HG02870 (cell line): ENCODE measurements at regions not wholly inside any gene's neighbourhood (a gene's known extent, or its start where the extent isn't known, plus 50 kb on each side); places are given as distances from the start of the nearest gene placed in this dataset.

Experiments
- ATAC-seq: cut with Tn5 transposase; IDR thresholded peaks from one replicate; pipeline ENCODE4 v1.9.1; 2021; ENCODE audit warnings: mild to moderate bottlenecking, moderate library complexity; ENCODE audit not compliant: unreplicated experiment

- no peak for ATAC-seq
These were observed 86.8 kb upstream of the STARD13 start for GRCh38 chr13:33372251-33372919.

DNA sequence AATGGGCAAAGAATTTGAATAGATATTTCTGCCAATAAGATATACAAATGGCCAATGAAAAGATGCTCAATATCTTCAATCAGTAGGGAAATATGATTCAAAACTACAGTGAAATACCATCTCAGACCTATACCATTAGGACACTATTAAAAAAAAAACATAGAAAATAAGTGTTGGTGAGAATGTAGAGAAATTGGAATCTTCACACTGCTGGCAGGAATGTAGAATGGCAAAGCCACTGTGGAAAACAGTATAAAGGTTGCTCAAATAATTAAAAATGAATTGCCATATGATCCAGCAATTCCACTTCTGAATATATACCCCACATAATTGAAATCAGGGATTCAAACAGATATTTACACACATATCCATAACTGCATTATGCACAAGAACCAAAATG is 88.1 kb upstream of the STARD13 start:
- no peak for ATAC-seq

DNA sequence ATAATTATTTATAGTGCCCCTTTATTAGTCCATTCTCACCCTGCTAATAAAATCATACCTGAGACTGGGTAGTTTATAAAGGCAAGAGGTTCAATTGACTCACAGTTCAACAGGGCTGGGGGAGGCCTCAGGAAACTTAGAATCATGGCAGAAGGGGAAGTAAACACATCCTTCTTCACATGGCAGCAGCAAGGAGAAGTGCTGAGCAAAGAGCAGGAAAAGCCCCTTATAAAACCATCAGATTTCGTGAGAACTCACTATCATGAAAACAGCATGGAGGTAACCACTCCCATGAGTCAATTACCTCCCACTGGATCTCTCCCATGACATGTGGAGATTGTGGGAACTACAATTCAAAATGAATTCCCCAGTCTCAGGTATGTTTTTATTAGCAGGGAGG is 89.9 kb upstream of the STARD13 start:
- no peak for ATAC-seq

DNA sequence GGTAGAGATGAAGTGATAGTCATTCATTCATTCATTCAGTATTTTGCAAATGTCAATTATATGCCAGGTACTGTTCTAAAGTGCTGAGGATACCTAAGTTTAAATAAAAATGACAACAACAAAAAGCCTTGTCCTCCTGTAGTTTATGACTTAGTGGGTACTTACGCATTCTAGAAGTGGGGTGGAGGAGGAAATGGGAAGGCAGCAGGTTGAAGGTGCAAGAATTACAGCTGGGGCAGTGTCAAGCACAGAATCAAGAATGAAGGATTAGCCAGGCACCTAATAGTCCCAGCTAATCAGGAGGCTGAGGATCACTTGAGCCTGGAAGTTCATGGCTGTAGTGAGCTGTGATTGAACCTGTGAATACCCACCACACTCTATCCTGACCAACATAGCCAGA is 90.7 kb upstream of the STARD13 start:
- ATAC-seq, result no peak

GRCh38 chr13:33377411-33377810 is 91.9 kb upstream of the STARD13 start:
- ATAC-seq, result no peak

- no peak for ATAC-seq
These were observed 92.3 kb upstream of the STARD13 start for GRCh38 chr13:33377825-33378224.

DNA sequence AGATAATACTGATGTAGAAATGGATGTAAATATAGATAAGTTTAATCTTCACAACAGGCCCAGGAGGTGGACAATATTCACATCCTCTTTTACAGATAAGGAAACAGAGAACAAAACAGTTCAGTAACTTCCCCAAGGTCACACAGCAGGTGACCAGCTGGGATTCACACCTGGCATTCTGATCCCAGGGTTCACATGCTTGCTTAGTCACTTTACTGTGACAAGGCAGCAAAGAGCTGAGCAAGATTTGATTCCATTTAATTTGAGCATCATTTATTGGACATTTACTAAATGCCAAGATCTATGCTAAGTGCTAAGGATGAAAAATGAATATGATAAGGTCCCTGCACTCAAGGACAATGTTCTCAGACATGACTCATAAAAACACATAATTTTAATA is 94.1 kb upstream of the STARD13 start:
- ATAC-seq, result no peak

DNA sequence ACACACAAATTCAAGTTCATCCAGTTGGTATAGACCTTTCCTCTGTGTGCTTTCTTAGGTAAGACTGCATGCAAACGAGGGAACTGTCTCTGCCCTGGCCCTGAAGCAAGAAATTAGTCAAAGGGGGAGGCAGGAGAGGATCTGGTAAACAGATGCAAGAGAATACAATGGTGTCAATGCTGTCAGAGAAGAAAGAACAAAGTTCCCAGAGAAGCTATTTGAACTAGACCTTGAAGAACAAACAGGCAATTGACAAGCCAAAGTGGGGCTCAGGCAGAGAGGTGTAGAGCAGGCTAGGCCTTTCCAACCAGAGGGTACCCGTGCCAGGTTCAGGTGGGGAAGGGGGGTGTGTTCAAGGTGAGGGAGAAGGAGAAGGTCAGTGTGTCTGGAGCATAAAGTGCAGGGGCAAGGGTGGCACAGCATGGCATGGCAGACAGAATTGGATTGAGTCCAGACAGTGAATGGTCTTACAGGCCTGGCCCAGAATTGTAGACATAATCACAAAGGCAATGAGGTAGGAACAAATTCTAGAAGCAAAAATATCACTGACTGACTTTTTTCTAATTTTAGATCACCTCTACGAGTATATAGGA is 95.0 kb upstream of the STARD13 start:
- ATAC-seq, result no peak

DNA sequence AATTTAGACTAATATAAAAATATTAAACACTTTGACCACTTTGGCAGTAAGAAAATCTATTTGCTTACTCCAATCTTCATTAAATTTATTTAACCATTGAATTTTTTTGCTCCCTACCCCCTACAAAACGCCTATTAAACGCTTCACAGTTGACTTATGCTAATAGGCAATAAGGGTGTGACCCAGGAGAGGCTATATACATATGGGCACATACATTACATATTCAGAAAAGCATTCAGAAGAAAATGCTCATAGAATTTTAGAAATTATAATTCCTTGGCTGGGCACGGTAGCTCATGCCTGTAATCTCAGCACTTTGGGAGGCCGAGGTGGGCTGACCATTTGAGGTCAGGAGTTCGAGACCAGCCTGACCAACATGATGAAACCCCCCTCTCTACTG is 95.6 kb upstream of the STARD13 start:
- no peak for ATAC-seq

DNA sequence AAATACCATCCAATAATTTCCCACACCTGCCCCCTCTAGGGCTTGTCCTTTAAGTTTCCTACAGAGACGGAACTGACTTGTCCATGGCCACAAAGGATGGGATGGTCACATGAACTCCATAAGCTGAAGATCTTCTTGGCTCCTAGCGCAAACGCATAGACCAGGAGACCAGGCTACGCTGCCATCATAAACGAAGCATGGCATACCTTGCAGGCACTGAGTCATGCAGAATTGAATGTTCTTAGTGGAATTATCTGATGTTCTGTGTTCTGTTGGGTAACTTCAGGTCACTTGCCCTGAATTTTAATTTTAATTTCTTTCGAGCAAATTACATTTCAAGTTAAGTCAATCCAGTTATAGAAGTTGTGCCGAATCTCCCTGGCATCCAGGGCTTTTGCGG is 96.4 kb upstream of the STARD13 start:
- no peak for ATAC-seq

GRCh38 chr13:33383724-33384577 is 98.4 kb upstream of the STARD13 start:
- no peak for ATAC-seq

DNA sequence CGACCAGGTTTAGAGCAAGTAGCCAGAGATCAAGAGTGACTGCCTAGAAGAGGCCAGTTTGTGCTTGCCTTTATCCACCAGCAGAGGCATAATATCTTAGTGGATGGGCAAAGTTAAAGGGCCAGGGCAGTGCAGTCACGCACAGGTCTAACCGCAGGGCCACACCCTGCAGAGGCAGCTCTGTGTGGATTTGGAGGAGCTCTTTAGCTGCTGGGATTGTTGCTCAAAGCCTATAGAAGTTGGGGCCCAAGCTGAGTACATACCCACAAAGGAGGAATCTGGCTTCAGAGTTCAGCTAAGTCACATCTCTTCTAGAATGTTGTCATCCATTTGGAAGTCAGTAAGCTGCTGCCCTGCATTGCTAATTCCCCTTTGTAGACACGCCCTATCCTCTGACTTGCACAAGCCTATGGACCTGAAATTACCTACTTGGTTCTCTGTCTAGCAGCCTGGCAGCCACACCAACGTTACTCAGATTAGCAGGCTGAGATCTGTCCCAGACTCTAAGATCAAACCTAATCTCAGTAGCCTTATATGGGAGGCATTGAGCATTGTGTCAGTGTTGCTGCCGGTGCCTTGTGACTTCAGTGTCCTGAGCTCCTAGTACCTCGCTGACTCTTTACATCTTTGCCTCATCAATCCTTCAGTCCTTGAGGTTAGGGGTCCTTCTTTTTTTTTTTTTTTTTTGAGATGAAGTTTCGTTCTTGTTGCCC is 102.9 kb upstream of the STARD13 start:
- peak; percentile 65 for ATAC-seq

- no peak for ATAC-seq
These were observed 107.3 kb upstream of the STARD13 start for GRCh38 chr13:33392794-33393405.

GRCh38 chr13:33394294-33394932 is 108.9 kb upstream of the STARD13 start:
- ATAC-seq, result no peak

DNA sequence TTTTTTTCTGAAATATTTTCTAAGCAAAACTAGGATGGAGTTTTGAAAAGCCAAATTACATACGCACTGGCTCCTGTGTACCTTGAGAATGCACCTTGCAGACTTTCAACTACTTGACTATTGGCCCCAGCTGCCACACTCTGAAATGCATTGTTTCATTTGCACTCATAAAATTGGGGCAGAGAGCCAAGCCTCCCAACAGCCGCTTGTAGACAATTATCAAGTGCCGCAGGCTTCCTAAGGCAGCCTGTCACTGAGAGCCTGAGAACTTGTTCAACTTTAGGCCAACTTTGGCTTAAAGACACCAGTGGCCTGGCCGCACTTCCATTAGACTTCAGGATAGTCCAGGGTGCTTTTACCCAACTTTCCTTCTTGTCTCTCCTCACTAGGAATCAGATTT is 115.7 kb upstream of the STARD13 start:
- ATAC-seq, result no peak

- ATAC-seq, result no peak
These were observed 117.4 kb upstream of the STARD13 start for GRCh38 chr13:33402975-33403374.

GRCh38 chr13:33403807-33404362 is 118.3 kb upstream of the STARD13 start:
- no peak for ATAC-seq

DNA sequence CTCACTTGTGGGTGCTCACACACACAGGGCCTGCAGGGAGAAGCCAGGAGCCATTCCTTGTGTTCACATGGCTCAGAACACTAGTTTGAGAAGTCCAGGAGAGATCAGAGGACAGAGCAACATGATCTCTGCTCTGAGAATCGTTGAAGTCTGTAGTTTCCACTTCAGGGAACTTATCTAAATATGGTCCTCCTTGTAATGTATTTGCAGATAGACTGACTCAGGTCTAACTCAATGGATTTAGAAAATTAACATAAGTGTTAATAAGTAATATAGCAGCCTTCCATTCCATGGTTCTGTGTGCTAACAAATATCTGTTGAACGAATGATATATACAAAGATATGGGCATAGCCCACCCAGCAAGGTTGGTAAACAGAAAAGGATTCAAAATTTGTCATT is 119.8 kb upstream of the STARD13 start:
- ATAC-seq, result no peak

DNA sequence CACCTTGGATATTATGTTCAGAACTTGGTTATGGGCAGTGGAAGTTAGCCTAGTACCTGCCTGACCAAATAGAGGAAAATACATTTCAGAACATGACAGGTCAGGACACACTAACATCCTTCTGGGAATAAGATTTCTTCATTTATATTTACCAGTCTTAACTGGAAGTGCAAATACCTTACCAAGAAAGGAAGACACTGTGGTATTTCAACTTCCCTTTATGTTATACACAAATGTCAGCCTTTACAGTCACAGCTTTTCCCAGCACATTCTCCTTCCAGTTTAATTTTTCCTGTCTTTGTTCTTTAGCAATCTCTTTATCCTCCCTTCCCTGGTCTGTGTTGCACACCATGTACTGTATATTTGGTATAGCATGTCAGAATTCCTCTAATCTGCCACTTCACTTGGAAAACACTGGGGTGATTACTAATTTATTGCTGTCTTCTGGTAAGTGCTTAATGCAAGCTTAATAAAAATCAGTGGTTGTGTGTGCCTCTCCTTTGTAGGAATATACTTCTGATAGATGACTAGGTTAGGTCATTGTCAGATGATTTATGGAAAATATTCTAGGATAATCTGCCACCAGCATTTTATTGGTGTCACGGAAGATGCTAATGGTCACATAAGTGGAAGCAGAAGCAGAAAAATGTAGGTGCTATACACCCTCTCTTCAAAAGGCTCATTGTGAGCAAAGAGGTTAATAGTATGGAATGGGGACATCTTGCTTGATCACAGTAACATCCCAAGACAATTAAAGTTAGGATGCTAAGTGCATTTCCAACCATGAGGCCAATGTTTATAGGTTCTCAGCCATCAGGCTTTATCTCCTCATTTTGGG is 124.3 kb upstream of the STARD13 start:
- no peak for ATAC-seq
